GM23248 (cell line): ENCODE measurements at regions not wholly inside any gene's neighbourhood (a gene's known extent, or its start where the extent isn't known, plus 50 kb on each side); places are given as distances from the start of the nearest gene placed in this dataset.

Experiments used
- DNase-seq: peaks from one replicate; pipeline ENCODE4 v3.0.0-alpha.2; 2015
- H2AFZ ChIP-seq: fragments of 200-600 bp; sonication (generic); 2 replicates; pipeline ENCODE4 v1.6.1; 2016; ENCODE audit warnings: antibody characterized with exemption
- H3F3A ChIP-seq: fragments of 200-600 bp; sonication (generic); 2 replicates; pipeline ENCODE4 v1.6.1; 2016; ENCODE audit warnings: mild to moderate bottlenecking, antibody characterized with exemption, mixed run types; ENCODE audit not compliant: insufficient read depth
- H3K27ac ChIP-seq: fragments of 200-600 bp; sonication (generic); 2 replicates; pipeline ENCODE4 v1.5.1; 2016; ENCODE audit warnings: mild to moderate bottlenecking
- H3K27me3 ChIP-seq: fragments of 200-600 bp; sonication (generic); replicated peaks from 2 replicates; pipeline ENCODE4 v1.6.1; 2016; ENCODE audit warnings: mild to moderate bottlenecking; ENCODE audit not compliant: insufficient read depth
- H3K36me3 ChIP-seq: fragments of 200-600 bp; sonication (generic); 2 replicates; pipeline ENCODE4 v1.6.1; 2016; ENCODE audit warnings: low read depth, mild to moderate bottlenecking
- H3K4me1 ChIP-seq: fragments of 200-600 bp; sonication (generic); 2 replicates; pipeline ENCODE4 v1.6.1; 2016; ENCODE audit warnings: mild to moderate bottlenecking; ENCODE audit not compliant: insufficient read depth
- H3K4me2 ChIP-seq: fragments of 200-600 bp; sonication (generic); one replicate; pipeline ENCODE4 v1.6.1; 2016; ENCODE audit warnings: mild to moderate bottlenecking; ENCODE audit not compliant: unreplicated experiment
- H3K4me3 ChIP-seq: fragments of 200-600 bp; sonication (generic); 2 replicates; pipeline ENCODE4 v1.5.1; 2016; ENCODE audit warnings: mild to moderate bottlenecking
- H3K79me2 ChIP-seq: fragments of 200-600 bp; sonication (generic); 2 replicates; pipeline ENCODE4 v1.6.1; 2016; ENCODE audit warnings: mild to moderate bottlenecking; ENCODE audit not compliant: insufficient read depth
- H3K9ac ChIP-seq: fragments of 200-600 bp; sonication (generic); 2 replicates; pipeline ENCODE4 v1.6.1; 2016; ENCODE audit warnings: mild to moderate bottlenecking
- H3K9me2 ChIP-seq: fragments of 200-600 bp; sonication (generic); 2 replicates; pipeline ENCODE4 v1.6.1; 2016; ENCODE audit warnings: mixed run types, mild to moderate bottlenecking, moderate library complexity; ENCODE audit not compliant: insufficient read depth
- H3K9me3 ChIP-seq: fragments of 200-600 bp; sonication (generic); one replicate; pipeline ENCODE4 v1.6.1; 2017; ENCODE audit warnings: low read depth
- H4K20me1 ChIP-seq: fragments of 200-600 bp; sonication (generic); 2 replicates; pipeline ENCODE4 v1.6.0; 2016; ENCODE audit not compliant: insufficient read depth
- EZH2 ChIP-seq: fragments of 200-600 bp; sonication (generic); IDR thresholded peaks from 2 replicates; pipeline ENCODE4 v1.6.1; 2018; ENCODE audit warnings: antibody characterized with exemption, mild to moderate bottlenecking; ENCODE audit not compliant: insufficient read depth, poor library complexity, severe bottlenecking
- EZH2phosphoT487 ChIP-seq: fragments of 200-600 bp; sonication (generic); IDR thresholded peaks from 2 replicates; pipeline ENCODE4 v1.6.1; 2018; ENCODE audit warnings: antibody characterized with exemption, moderate library complexity, mild to moderate bottlenecking, low read depth; ENCODE audit not compliant: insufficient read depth
- WGBS, 2 experiments: methylation state at CpG; one replicate each; pipeline ENCODE4 v1.1.6; 2015 to 2017; ENCODE audit warnings: low lambda C conversion rate in 2 of 2, low coverage in 1 of 2; ENCODE audit errors: missing lambda C conversion rate in 2 of 2; 5-methylcytosine and 5-hydroxymethylcytosine counted together
- in situ Hi-C: fragments of 300-500 bp; cut with MboI; formaldehyde crosslinking; loops from 2 replicates; pipeline ENCODE4 v1.15.0; 2020

GRCh38 chr1:194039578-194039977 lies 853.2 kb upstream of the B3GALT2 start:
- Histone ChIP-seq H3K9ac (no peak overlapping the region), H3K27me3 (no peaks in the 10 kb centered on the region), H3K9me2 (no peaks in the 10 kb centered on the region), H3K27ac (no peak overlapping the region), H2AFZ (no peak overlapping the region), H4K20me1 (no peaks in the 10 kb centered on the region), H3F3A (no peaks in the 10 kb centered on the region), H3K4me1 (no peaks in the 10 kb centered on the region), H3K36me3 (no peaks in the 10 kb centered on the region), H3K79me2 (no peaks in the 10 kb centered on the region), H3K9me3 (no peaks in the 10 kb centered on the region), H3K4me3 (no peak overlapping the region), H3K4me2 (no peak overlapping the region)
- no peak for TF ChIP-seq EZH2phosphoT487
- no peak for TF ChIP-seq EZH2
- 0 to 4% methylated on average over 1 of the region's 1 CpG for WGBS, 2 experiments
- in situ Hi-C loops, result no loop called here
- DNase-seq, result no peak

- no peaks in the 10 kb centered on the region for H3K27me3 ChIP-seq
- no peaks in the 10 kb centered on the region for H4K20me1 ChIP-seq
- no peaks in the 10 kb centered on the region for H3K9me2 ChIP-seq
- no peaks in the 10 kb centered on the region for H3K4me1 ChIP-seq
- H3K9ac ChIP-seq, result no peak overlapping the region
- no peak overlapping the region for H3K4me2 ChIP-seq
- no peaks in the 10 kb centered on the region for H3K79me2 ChIP-seq
- in situ Hi-C loops, result no loop called here
- no peak overlapping the region for H2AFZ ChIP-seq
- H3K27ac ChIP-seq, result no peak overlapping the region
- no peaks in the 10 kb centered on the region for H3F3A ChIP-seq
- TF ChIP-seq EZH2 (no peak), EZH2phosphoT487 (no peak)
- DNase-seq, result no peak
- peaks cover 6% of the 10 kb centered on the region for H3K9me3 ChIP-seq
- H3K4me3 ChIP-seq, result no peak overlapping the region
- H3K36me3 ChIP-seq, result no peaks in the 10 kb centered on the region
Measured at GRCh38 chr1:194033646-194034045, 847.2 kb upstream of the B3GALT2 start.

- no peaks in the 10 kb centered on the region for H4K20me1 ChIP-seq
- DNase-seq, result no peak
- no peaks in the 10 kb centered on the region for H3K79me2 ChIP-seq
- no peaks in the 10 kb centered on the region for H3F3A ChIP-seq
- H3K4me1 ChIP-seq, result no peaks in the 10 kb centered on the region
- H3K9ac ChIP-seq, result no peak overlapping the region
- H3K4me3 ChIP-seq, result no peak overlapping the region
- TF ChIP-seq EZH2phosphoT487 (no peak), EZH2 (no peak)
- no peaks in the 10 kb centered on the region for H3K9me2 ChIP-seq
- no peak overlapping the region for H3K4me2 ChIP-seq
- H3K27me3 ChIP-seq, result no peaks in the 10 kb centered on the region
- 5% methylated on average over 1 of the region's 1 CpG for WGBS, 2 experiments
- H2AFZ ChIP-seq, result no peak overlapping the region
- H3K9me3 ChIP-seq, result peaks cover 6% of the 10 kb centered on the region
- in situ Hi-C loops, result no loop called here
- H3K27ac ChIP-seq, result no peak overlapping the region
- no peaks in the 10 kb centered on the region for H3K36me3 ChIP-seq
Measured at GRCh38 chr1:194028002-194028401, 841.6 kb upstream of the B3GALT2 start.

- Histone ChIP-seq H3K9me2 (no peaks in the 10 kb centered on the region), H3K4me3 (no peak overlapping the region), H2AFZ (no peak overlapping the region), H3K27ac (no peak overlapping the region), H3K9ac (no peak overlapping the region), H3F3A (no peaks in the 10 kb centered on the region), H3K79me2 (no peaks in the 10 kb centered on the region), H3K4me1 (no peaks in the 10 kb centered on the region), H4K20me1 (no peaks in the 10 kb centered on the region), H3K4me2 (no peak overlapping the region), H3K27me3 (no peaks in the 10 kb centered on the region), H3K36me3 (no peaks in the 10 kb centered on the region), H3K9me3 (no peaks in the 10 kb centered on the region)
- no peak for TF ChIP-seq EZH2phosphoT487
- TF ChIP-seq EZH2, result no peak
- no peak for DNase-seq
- in situ Hi-C loops, result no loop called here
- WGBS, 2 experiments, result 25 to 38% methylated on average over 3 of the region's 3 CpGs
Measured at GRCh38 chr1:194026422-194026821, 840.0 kb upstream of the B3GALT2 start.

- no peak for TF ChIP-seq EZH2
- no peak for TF ChIP-seq EZH2phosphoT487
- no peaks in the 10 kb centered on the region for H3K9me3 ChIP-seq
- in situ Hi-C loops, result no loop called here
- no peak overlapping the region for H3K4me3 ChIP-seq
- no peaks in the 10 kb centered on the region for H3K27me3 ChIP-seq
- WGBS, 2 experiments, result 3 to 5% methylated on average over 2 of the region's 2 CpGs
- no peak for DNase-seq
- H3F3A ChIP-seq, result no peaks in the 10 kb centered on the region
- H3K9ac ChIP-seq, result no peak overlapping the region
- H3K36me3 ChIP-seq, result no peaks in the 10 kb centered on the region
- no peaks in the 10 kb centered on the region for H4K20me1 ChIP-seq
- H3K79me2 ChIP-seq, result no peaks in the 10 kb centered on the region
- no peaks in the 10 kb centered on the region for H3K4me1 ChIP-seq
- no peaks in the 10 kb centered on the region for H3K9me2 ChIP-seq
- H2AFZ ChIP-seq, result no peak overlapping the region
- H3K4me2 ChIP-seq, result no peak overlapping the region
- H3K27ac ChIP-seq, result no peak overlapping the region
Measured at GRCh38 chr1:194024659-194025058, 838.2 kb upstream of the B3GALT2 start.
